Globus pallidus (tissue), 1 donor: ENCODE measurements at regions not wholly inside any gene's neighbourhood (a gene's known extent, or its start where the extent isn't known, plus 50 kb on each side); places are given as distances from the start of the nearest gene placed in this dataset.

Experiments
- DNase-seq: peaks from one replicate; pipeline ENCODE4 v3.0.0-alpha.2; 2015; ENCODE audit warnings: low spot score

DNA sequence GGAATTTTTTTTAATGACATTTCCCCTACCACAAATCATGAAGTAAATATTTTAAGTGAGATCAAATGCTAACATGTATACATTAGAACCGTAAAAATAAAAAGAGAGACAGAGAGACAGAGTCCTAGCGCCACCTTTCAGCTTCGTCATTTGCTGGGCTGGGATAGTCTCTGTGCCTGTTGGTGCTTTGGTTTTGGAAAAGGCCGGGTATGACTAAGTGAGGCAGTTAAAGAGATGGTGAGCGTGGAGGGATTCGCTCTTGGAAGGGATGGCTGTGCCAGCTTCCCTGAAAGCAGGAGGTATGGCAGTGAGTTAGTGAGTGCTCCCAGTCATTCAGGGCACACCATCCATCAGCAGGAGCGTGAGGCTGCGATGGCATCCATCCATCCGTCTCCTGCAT is 729.6 kb upstream of the WWC1 start:
- DNase-seq = no peak

DNA sequence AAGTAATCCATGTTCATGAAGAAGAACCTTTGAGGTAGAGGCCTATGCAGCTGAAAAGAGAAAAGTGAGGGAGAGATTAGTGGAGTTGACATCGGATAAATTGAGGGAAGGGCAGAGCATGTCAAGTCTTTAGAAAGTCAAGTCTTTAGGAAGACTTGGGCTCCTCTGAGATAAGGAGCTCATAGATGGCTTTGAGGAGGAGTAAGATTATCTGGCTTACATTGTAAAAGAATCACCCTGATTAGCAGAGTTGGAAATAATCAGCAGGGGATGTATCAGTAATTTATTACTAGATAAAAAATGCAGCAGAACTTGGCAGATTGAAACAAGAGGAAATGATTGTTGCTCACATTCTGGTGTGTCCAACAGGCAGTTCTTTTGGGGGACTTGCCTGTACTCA is 727.2 kb upstream of the WWC1 start:
- DNase-seq = no peak

GRCh38 chr5:167565189-167565954 is 726.1 kb upstream of the WWC1 start:
- DNase-seq = no peak

GRCh38 chr5:167570431-167570830 is 721.0 kb upstream of the WWC1 start:
- DNase-seq = no peak

DNA sequence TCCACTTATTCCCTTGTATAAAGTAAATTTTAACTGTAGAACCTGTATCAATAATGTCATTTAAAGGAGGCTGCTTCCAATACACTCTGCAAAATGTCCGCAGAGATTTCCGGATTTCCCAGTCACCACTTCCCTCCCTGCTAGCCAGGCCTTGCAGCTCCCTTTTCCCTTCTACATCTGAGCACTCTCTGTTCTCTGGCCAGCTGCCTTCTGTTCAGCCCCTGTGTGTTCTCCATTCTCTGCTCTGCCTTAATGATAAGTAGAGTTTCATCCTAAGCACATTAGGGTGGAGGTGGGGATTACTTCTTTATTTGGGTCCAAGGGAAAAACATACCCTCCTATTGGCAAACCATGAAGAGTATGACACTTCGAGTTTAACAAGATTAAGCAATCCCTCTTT is 719.6 kb upstream of the WWC1 start:
- DNase-seq = no peak

DNA sequence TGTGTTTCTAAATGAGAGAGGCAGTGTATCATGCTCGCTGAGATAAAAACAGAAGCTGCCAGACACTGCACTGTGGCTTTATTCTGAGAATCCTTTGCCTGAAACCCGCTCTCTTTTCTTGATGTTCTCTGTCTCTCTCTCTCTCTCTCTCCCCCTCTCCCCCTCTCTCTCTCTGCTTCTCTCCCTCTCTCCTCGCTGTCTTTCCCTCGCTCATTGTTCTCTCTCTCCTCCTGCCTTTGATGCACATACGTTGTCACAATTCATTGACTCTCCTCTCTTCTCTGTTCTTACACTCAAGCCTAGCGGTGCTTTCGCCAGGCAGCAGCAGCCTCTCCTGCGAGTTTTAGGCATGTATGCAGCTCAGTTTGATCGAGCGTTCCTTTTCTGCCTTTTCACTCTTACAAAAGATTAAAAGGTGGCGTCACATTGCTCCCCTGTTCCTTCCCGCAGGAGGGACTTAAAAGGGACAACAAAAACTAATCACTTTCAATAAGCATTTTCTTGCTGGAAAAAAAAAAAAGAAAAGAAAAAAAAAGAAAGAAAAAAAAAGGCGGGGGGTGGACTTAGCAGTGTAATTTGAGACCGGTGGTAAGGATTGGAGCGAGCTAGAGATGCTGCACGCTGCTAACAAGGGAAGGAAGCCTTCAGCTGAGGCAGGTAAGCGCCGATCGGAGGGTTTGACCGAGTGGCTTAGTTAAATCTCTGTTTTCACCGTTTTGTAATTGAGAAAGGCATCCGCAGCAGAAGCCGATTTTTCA is 717.9 kb upstream of the WWC1 start:
- DNase-seq = no peak

GRCh38 chr5:167574464-167574863 is 717.0 kb upstream of the WWC1 start:
- no peak for DNase-seq

DNA sequence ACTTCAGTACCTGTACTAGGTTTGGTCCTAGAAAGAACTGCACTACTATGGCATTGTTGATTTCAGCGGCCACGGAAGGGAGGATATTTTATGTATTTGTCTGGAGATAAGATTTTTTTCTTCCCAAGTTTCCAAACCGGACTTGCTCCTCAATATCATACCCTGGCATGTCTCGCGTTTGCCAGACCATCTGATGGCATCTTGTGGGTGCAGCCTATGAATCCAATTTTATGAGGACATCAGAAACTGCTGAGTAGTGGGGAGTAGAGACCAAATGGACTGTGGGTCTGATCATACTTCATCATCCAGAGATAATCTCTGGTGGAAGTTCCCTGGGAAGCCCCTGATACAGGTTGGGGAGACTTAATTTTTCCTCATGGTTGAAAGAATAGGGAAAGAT is 716.1 kb upstream of the WWC1 start:
- no peak for DNase-seq

- no peak for DNase-seq
Observed at GRCh38 chr5:167576126-167576525, 715.3 kb upstream of the WWC1 start.

DNA sequence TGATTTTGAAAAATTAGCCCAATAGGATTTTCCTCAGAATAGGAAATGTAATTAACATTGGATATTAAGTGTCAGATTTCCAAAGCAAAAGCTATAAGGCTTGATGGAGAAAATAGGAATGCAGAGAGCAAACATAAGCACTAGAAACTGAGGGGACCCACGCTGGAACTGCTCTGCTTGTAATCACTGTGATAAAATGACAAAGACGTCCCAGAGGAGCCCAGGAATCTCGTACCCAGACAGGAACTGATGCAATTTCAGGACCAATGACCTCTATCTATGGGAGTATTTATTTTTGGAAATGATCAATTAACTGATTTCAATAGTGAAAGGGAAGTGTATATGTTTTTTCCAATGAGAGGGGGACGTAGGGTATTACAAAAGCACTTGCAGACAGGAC is 714.5 kb upstream of the WWC1 start:
- no peak for DNase-seq

DNA sequence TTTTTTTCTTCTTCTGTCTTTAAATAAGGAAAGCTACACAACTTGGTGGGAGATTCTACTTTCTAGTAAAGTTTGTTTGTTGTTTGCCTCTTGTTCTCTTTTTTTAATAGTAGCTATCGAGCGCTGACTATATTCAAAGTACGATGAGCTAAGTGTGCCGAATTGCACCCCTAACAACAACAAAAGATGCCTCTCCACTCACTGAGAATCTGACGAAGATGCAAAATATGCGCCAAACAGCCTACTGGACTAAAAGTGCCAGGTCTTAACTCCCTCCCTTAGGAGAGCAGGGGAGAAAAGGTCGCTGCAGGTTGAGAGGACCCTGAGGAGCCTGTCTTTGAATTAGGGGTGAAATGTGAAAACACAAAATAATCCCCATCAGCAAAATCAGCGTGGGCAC is 713.8 kb upstream of the WWC1 start:
- no peak for DNase-seq

- DNase-seq = no peak
Observed at GRCh38 chr5:167578977-167579692, 712.3 kb upstream of the WWC1 start.

GRCh38 chr5:167579693-167580055 is 711.8 kb upstream of the WWC1 start:
- DNase-seq = no peak

GRCh38 chr5:167580608-167581007 is 710.8 kb upstream of the WWC1 start:
- DNase-seq = no peak

GRCh38 chr5:167582283-167582682 is 709.2 kb upstream of the WWC1 start:
- DNase-seq = no peak

DNA sequence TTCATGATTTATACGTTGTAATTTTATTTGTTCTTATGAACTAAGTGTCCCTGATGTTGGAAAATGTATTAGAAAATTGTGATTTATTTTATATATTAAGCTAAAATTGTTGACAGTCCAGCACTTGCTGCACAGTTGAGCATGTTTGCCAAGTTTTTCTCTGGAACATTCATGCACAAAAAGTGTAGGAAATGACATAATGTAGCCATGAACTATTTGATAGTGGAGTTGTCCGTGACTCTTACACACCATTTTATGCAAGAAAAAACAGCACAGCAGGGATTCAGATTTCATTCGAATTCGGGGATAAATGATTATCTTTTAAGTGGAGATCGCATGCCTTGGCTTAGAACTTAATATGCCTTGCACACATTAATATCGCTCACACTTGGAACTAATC is 708.6 kb upstream of the WWC1 start:
- DNase-seq = no peak

DNA sequence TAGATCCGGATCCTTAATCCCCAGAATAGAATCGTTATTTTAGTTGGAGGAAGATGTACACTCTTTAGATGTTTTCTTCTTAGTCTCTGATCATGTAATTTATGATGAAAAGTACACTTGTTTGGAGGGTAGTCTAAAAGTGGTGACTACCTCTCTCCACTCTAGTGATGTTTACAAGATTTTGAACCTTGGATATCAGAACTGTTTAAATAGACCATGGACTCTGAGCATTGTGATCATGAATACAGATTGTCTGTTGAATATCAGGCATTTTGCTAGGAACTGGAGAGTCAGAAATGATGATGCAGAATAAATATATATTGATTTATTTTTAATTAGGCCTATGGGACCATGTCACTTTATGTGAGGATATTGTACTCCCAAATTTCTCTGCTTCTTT is 706.3 kb upstream of the WWC1 start:
- DNase-seq = no peak

- no peak for DNase-seq
Observed at GRCh38 chr5:167587772-167588437, 703.5 kb upstream of the WWC1 start.

DNA sequence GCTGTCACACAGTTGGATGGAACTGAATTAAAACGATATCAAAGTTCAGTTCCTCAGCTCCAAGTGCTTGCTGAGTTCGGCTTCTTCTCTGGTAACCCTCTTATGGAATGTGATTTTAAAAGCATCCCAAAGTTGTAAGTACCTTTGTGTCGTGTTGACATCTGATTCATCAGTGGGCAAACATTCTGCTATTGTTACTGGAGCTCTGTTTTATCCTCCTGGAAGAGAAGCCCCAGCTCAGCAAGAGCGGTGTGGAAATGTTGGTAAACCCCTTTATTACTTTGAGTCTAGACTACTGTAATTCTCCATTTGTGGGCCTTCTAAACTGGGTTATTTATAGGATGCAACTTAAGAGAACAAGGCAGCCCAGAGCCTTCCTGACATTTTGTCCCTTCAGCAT is 699.3 kb upstream of the WWC1 start:
- DNase-seq = no peak

DNA sequence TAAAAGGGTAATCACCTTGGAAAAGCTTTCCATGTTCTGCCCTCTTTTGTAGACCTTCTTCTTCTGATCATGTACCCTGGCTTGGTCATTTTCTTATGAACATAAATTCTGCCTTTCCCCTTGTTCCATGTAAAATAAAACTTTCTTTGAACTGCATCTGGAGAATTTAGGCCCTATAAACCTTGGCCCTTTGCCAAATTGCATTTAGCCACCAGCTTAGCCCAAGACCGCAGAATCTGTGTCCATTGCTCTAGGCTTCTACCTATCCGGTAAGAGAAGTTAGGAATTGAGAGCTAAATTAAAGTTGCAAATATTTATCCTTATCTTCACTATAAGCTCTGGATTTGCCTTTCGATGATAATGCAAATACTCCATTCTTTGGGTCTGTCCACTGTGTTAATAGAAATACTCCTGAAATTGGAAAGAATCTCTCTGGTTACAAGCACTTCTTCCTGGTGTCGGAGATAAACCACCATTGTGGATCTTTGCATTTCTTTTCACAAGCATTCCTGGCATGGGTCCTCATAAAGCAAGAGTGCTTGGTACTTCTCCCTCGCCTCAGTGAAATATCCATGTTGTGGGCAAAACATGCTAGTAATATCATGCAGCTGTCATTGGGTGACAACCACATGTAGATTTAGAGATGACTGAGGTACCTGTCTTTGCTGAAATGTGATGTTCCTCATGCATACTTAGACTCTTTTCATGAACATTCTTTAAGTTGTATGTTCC is 698.0 kb upstream of the WWC1 start:
- DNase-seq = no peak

DNA sequence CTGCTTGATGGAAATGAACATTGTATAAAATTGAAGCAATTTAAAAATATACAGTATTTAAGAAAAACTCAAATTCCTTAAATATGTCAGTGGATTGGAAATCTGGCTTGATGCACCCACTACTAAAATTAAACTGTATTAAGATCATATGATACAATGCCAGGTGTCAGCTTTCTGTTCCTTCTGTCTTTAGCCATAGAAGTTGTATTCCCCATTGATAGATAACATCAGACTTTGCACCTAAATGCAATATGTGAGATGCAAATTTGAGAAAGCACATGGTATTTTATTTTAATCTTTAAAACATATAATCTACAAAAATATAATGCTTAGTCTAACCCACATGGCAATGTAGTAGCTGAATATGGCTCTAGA is 697.4 kb upstream of the WWC1 start:
- DNase-seq = no peak

DNA sequence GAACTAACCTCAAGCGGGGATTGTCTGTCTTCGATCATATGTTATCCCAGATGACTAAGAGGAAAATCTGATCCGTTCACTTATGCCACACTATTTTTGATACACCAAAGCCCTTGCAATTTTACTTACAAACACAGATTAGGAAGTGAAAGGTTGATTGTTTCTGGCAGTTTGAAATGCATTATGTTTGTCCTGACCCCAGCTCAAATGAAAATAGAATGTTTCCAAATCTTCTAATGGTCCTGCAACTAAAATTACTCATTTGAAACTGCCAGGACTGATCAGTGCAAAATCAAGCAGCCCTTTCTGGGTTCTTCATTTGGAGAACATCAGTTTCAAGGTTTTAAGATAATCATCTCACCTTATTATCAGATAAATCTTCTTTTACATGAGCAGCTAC is 696.7 kb upstream of the WWC1 start:
- no peak for DNase-seq
